Psoas muscle (tissue), 7 donors: ENCODE measurements at regions not wholly inside any gene's neighbourhood (a gene's known extent, or its start where the extent isn't known, plus 50 kb on each side); places are given as distances from the start of the nearest gene placed in this dataset.
A peak's percentile ranks its signal among the peaks of the same experiment; 100 is the strongest.

ENCODE experiments used
- ATAC-seq, 4 donors: fragments of 200-7000 bp; cut with Tn5 transposase; one replicate each; pipeline ENCODE4 v1.9.1; 2020; ENCODE audit warnings: moderate library complexity in 3 of 4, mild to moderate bottlenecking in 2 of 4
- DNase-seq, 2 donors: peaks; one replicate each; pipeline ENCODE4 v3.0.0-alpha.2; 2020
- H3K27ac ChIP-seq: fragments of 200-600 bp; one replicate; pipeline ENCODE4 v1.8.0; 2022
- H3K27me3 ChIP-seq, 3 donors: fragments of 200-600 bp in 1 of 3; one replicate each; pipeline versions ENCODE4 v1.6.1 to v1.8.0; 2013 to 2022; ENCODE audit warnings: low read length in 2 of 3, mild to moderate bottlenecking in 2 of 3, moderate library complexity in 1 of 3; ENCODE audit not compliant: insufficient read depth in 3 of 3
- H3K36me3 ChIP-seq, 2 donors: fragments of 200-600 bp in 1 of 2; one replicate each; pipeline versions ENCODE4 v1.6.1 to v1.8.0; 2013 to 2022; ENCODE audit warnings: low read depth in 1 of 2, mild to moderate bottlenecking in 1 of 2, moderate library complexity in 1 of 2; ENCODE audit not compliant: insufficient read depth in 1 of 2
- H3K4me1 ChIP-seq: fragments of 200-600 bp; one replicate; pipeline ENCODE4 v1.8.0; 2022
- H3K4me3 ChIP-seq: fragments of 200-600 bp; one replicate; pipeline ENCODE4 v1.8.0; 2022; ENCODE audit warnings: mild to moderate bottlenecking
- H3K9me3 ChIP-seq: fragments of 200-600 bp; one replicate; pipeline ENCODE4 v1.8.0; 2022
- CTCF ChIP-seq: fragments of 200-600 bp; IDR thresholded peaks from one replicate; pipeline ENCODE4 v1.8.0; 2022; ENCODE audit warnings: antibody characterized with exemption
- WGBS, 3 donors: extraction: QIAGEN DNeasy Blood & Tissue Kit; methylation state at CpG; one replicate each; pipeline versions ENCODE4 v1.1.6 to v1.1.7; 2013; 5-methylcytosine and 5-hydroxymethylcytosine counted together
- intact Hi-C, 2 donors: fragments of 100-400 bp; cut with DNase I; formaldehyde crosslinking; loops; one replicate each; pipeline versions ENCODE4 v1.11.0 to v1.14.2; 2022
- donor health status: healthy with polysubstance abuse.
- donor health status: DM: no; HTN: no; CAD: no; lungs with moderate emphysema.
- donor health status: Bipolar disorder and iron deficiency.
- donor health status: healthy.
- donor health status: DM: yes; HTN: yes; CAD: no.
- donor health status: DM: no; HTN: no; CAD: no.
- donor health status: DM: yes; HTN: yes; CAD: no.

GRCh38 chr6:156662025-156662445 is 115.1 kb upstream of the ARID1B start:
- Histone ChIP-seq H3K4me3 (no peak overlapping the region), H3K9me3 (no peaks in the 10 kb centered on the region), H3K4me1 (peaks cover 9% of the 10 kb centered on the region), H3K27me3 (no peaks in the 10 kb centered on the region), H3K27ac (no peak overlapping the region), H3K36me3 (no peaks in the 10 kb centered on the region)
- WGBS, 3 donors, result 40 to 72% (median 72%) methylated on average over 17 of the region's 17 CpGs
- DNase-seq (peak in 1 of 2 donors; percentile 21), ATAC-seq (peak in 2 of 4 donors; percentile 31 to 32)
- peak; percentile 36 for TF ChIP-seq CTCF
- intact Hi-C loops, result no loop called here

- H3K4me1 ChIP-seq, result peaks cover 9% of the 10 kb centered on the region
- DNase-seq, result no peak
- H3K27me3 ChIP-seq, result no peaks in the 10 kb centered on the region
- ATAC-seq, result no peak
- H3K4me3 ChIP-seq, result no peak overlapping the region
- intact Hi-C loops, result no loop called here
- no peak for TF ChIP-seq CTCF
- H3K9me3 ChIP-seq, result no peaks in the 10 kb centered on the region
- no peak overlapping the region for H3K27ac ChIP-seq
- WGBS, 3 donors, result 86 to 90% (median 88%) methylated on average over 2 of the region's 2 CpGs
- no peaks in the 10 kb centered on the region for H3K36me3 ChIP-seq
Measured at GRCh38 chr6:156660389-156660788, 116.8 kb upstream of the ARID1B start.

GRCh38 chr6:156659822-156660198 is 117.4 kb upstream of the ARID1B start:
- no peaks in the 10 kb centered on the region for H3K36me3 ChIP-seq
- TF ChIP-seq CTCF, result no peak
- no peak overlapping the region for H3K4me3 ChIP-seq
- ATAC-seq, result no peak
- no peaks in the 10 kb centered on the region for H3K9me3 ChIP-seq
- WGBS, 3 donors, result 68 to 83% (median 70%) methylated on average over 2 of the region's 2 CpGs
- peaks cover 9% of the 10 kb centered on the region for H3K4me1 ChIP-seq
- intact Hi-C loops, result no loop called here
- no peak for DNase-seq
- H3K27me3 ChIP-seq, result no peaks in the 10 kb centered on the region
- no peak overlapping the region for H3K27ac ChIP-seq

GRCh38 chr6:156658966-156659821 is 118.0 kb upstream of the ARID1B start:
- intact Hi-C loops, result no loop called here
- WGBS, 3 donors, result 78 to 82% (median 79%) methylated on average over 7 of the region's 7 CpGs
- no peak overlapping the region for H3K4me3 ChIP-seq
- peaks cover 9% of the 10 kb centered on the region for H3K4me1 ChIP-seq
- no peak for DNase-seq
- no peak for TF ChIP-seq CTCF
- no peaks in the 10 kb centered on the region for H3K36me3 ChIP-seq
- no peak overlapping the region for H3K27ac ChIP-seq
- H3K27me3 ChIP-seq, result no peaks in the 10 kb centered on the region
- ATAC-seq, result no peak
- no peaks in the 10 kb centered on the region for H3K9me3 ChIP-seq
